WTC11 (cell line): ENCODE measurements at regions not wholly inside any gene's neighbourhood (a gene's known extent, or its start where the extent isn't known, plus 50 kb on each side); places are given as distances from the start of the nearest gene placed in this dataset.
A peak's percentile ranks its signal among the peaks of the same experiment; 100 is the strongest.

Experiments
- ATAC-seq: fragments of 200-7000 bp; cut with Tn5 transposase; 2 replicates; pipeline ENCODE4 v1.10.0; 2021; ENCODE audit warnings: mild to moderate bottlenecking, moderate library complexity
- CTCF ChIA-PET: fragments of 300-600 bp; sonication (Branson Sonifier 250); formaldehyde crosslinking; loops from one replicate; lab custom pipeline; 2021; ENCODE audit warnings: antibody characterized with exemption; lab: Charles Lee
- POLR2A ChIA-PET: fragments of 350-600 bp; sonication (Branson Sonifier 250); formaldehyde crosslinking; loops from one replicate; lab custom pipeline; 2021; ENCODE audit warnings: antibody characterized with exemption; lab: Charles Lee
- DNase-seq: peaks from one replicate; pipeline ENCODE4 v3.0.0; 2021; ENCODE audit warnings: low spot score
- H3K27ac Mint-ChIP-seq: 2 replicates; pipeline ENCODE4 v1.8.0; 2021; ENCODE audit warnings: mixed read lengths
- H3K27me3 Mint-ChIP-seq: 2 replicates; pipeline ENCODE4 v1.8.0; 2021; ENCODE audit warnings: low read depth, mild to moderate bottlenecking, moderate library complexity, mixed read lengths
- H3K36me3 Mint-ChIP-seq: 2 replicates; pipeline ENCODE4 v1.8.0; 2021; ENCODE audit warnings: mixed read lengths
- H3K4me1 Mint-ChIP-seq: 2 replicates; pipeline ENCODE4 v1.8.0; 2022; ENCODE audit warnings: mixed read lengths
- H3K4me3 Mint-ChIP-seq: 2 replicates; pipeline ENCODE4 v1.8.0; 2021; ENCODE audit warnings: mild to moderate bottlenecking, moderate library complexity, mixed read lengths
- H3K9me3 Mint-ChIP-seq: 2 replicates; pipeline ENCODE4 v1.8.0; 2021; ENCODE audit warnings: mixed read lengths
- CREM ChIP-seq: sonication (generic); formaldehyde crosslinking; IDR thresholded peaks from 2 replicates; pipeline ENCODE4 v1.8.1; 2022; ENCODE audit warnings: mild to moderate bottlenecking, missing genetic modification reagents, moderate library complexity
- ERG ChIP-seq: fragments of 250-450 bp; sonication (Bioruptor Pico); IDR thresholded peaks from 2 replicates; pipeline ENCODE4 v1.8.0; 2021; ENCODE audit warnings: mild to moderate bottlenecking
- FOXP4 ChIP-seq: sonication (generic); formaldehyde crosslinking; IDR thresholded peaks from 2 replicates; pipeline ENCODE4 v1.8.0; 2022; ENCODE audit warnings: mild to moderate bottlenecking, missing genetic modification reagents
- GRHL2 ChIP-seq: fragments of 250-450 bp; sonication (Bioruptor Pico); IDR thresholded peaks from 2 replicates; pipeline ENCODE4 v1.8.0; 2022; ENCODE audit warnings: mild to moderate bottlenecking, moderate library complexity; ENCODE audit not compliant: insufficient replicate concordance, severe bottlenecking
- HMGA2 ChIP-seq: fragments of 250-450 bp; sonication (Bioruptor Pico); IDR thresholded peaks from 2 replicates; pipeline ENCODE4 v1.4.0; 2021; ENCODE audit warnings: mild to moderate bottlenecking, moderate library complexity
- MYBL2 ChIP-seq: sonication (generic); formaldehyde crosslinking; IDR thresholded peaks from 2 replicates; pipeline ENCODE4 v1.8.1; 2023; ENCODE audit warnings: mild to moderate bottlenecking, moderate library complexity, missing genetic modification reagents
- NFYB ChIP-seq: sonication (generic); formaldehyde crosslinking; conservative IDR thresholded peaks from 2 replicates; pipeline ENCODE4 v1.8.0; 2022; ENCODE audit warnings: low read depth, missing genetic modification reagents
- TEAD1 ChIP-seq: sonication (generic); formaldehyde crosslinking; IDR thresholded peaks from 2 replicates; pipeline ENCODE4 v1.8.0; 2022; ENCODE audit warnings: mild to moderate bottlenecking, missing genetic modification reagents
- ZNF121 ChIP-seq: sonication (generic); formaldehyde crosslinking; IDR thresholded peaks from 2 replicates; pipeline ENCODE4 v1.8.0; 2023; ENCODE audit warnings: missing genetic modification reagents
- ZNF138 ChIP-seq: sonication (generic); formaldehyde crosslinking; conservative IDR thresholded peaks from 2 replicates; pipeline ENCODE4 v1.8.1; 2022; ENCODE audit warnings: mild to moderate bottlenecking, moderate library complexity, missing genetic modification reagents
- ZNF219 ChIP-seq: sonication (generic); formaldehyde crosslinking; IDR thresholded peaks from 2 replicates; pipeline ENCODE4 v1.8.0; 2023; ENCODE audit warnings: missing genetic modification reagents, mild to moderate bottlenecking, borderline replicate concordance
- ZNF232 ChIP-seq: sonication (generic); formaldehyde crosslinking; IDR thresholded peaks from 2 replicates; pipeline ENCODE4 v1.8.0; 2022; ENCODE audit warnings: mild to moderate bottlenecking, missing genetic modification reagents
- ZNF263 ChIP-seq: sonication (generic); formaldehyde crosslinking; IDR thresholded peaks from 2 replicates; pipeline ENCODE4 v1.8.1; 2022; ENCODE audit warnings: low read depth, mild to moderate bottlenecking, moderate library complexity, missing genetic modification reagents
- ZNF317 ChIP-seq: sonication (generic); formaldehyde crosslinking; IDR thresholded peaks from 2 replicates; pipeline ENCODE4 v1.8.1; 2023; ENCODE audit warnings: low read depth, mild to moderate bottlenecking, moderate library complexity, missing genetic modification reagents, borderline replicate concordance
- ZNF423 ChIP-seq: fragments of 250-450 bp; sonication (Bioruptor Pico); IDR thresholded peaks from 2 replicates; pipeline ENCODE4 v2.1.2; 2022; ENCODE audit warnings: mild to moderate bottlenecking, moderate library complexity
- TF ChIP-seq, protein P1 (sequence below): sonication (generic); formaldehyde crosslinking; IDR thresholded peaks from 2 replicates; pipeline ENCODE4 v1.8.0; 2022; ENCODE audit warnings: missing genetic modification reagents
- TF ChIP-seq, protein P2 (sequence below): sonication (generic); formaldehyde crosslinking; IDR thresholded peaks from 2 replicates; pipeline ENCODE4 v1.8.0; 2022; ENCODE audit warnings: mild to moderate bottlenecking, missing genetic modification reagents
- TF ChIP-seq, protein P3 (sequence below): fragments of 250-450 bp; sonication (Bioruptor Pico); IDR thresholded peaks from 2 replicates; pipeline ENCODE4 v1.9.0; 2021; ENCODE audit warnings: mild to moderate bottlenecking

DNA sequence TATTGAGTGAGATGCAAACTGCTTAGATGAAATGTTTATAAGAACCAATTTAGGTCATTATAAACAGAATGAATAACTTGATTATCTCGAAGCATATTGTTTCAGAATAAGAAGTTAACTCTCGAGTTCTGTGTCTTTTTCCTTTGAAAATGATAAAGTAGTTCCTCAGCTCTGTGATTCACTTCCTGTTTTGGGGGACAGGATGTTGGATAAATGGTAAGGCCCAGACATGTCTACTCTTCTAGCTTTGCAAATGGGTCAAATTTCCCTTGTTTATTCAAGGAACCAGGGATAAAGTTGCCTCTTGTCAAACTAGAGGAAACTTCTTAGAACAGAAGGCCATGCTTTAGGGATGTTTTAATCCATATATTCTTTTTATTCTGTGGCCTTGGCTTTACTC is 246.9 kb downstream of the SOX4 start (continued):
- TF ChIP-seq, protein P1, sequence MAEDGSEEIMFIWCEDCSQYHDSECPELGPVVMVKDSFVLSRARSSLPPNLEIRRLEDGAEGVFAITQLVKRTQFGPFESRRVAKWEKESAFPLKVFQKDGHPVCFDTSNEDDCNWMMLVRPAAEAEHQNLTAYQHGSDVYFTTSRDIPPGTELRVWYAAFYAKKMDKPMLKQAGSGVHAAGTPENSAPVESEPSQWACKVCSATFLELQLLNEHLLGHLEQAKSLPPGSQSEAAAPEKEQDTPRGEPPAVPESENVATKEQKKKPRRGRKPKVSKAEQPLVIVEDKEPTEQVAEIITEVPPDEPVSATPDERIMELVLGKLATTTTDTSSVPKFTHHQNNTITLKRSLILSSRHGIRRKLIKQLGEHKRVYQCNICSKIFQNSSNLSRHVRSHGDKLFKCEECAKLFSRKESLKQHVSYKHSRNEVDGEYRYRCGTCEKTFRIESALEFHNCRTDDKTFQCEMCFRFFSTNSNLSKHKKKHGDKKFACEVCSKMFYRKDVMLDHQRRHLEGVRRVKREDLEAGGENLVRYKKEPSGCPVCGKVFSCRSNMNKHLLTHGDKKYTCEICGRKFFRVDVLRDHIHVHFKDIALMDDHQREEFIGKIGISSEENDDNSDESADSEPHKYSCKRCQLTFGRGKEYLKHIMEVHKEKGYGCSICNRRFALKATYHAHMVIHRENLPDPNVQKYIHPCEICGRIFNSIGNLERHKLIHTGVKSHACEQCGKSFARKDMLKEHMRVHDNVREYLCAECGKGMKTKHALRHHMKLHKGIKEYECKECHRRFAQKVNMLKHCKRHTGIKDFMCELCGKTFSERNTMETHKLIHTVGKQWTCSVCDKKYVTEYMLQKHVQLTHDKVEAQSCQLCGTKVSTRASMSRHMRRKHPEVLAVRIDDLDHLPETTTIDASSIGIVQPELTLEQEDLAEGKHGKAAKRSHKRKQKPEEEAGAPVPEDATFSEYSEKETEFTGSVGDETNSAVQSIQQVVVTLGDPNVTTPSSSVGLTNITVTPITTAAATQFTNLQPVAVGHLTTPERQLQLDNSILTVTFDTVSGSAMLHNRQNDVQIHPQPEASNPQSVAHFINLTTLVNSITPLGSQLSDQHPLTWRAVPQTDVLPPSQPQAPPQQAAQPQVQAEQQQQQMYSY, result no peak
- TF ChIP-seq TEAD1 (no peak), ZNF263 (no peak), NFYB (CRISPR knock-in tag) (no peak), ZNF138 (CRISPR knock-in tag) (no peak), ZNF317 (CRISPR knock-in tag) (no peak), ZNF232 (CRISPR knock-in tag) (no peak), FOXP4 (CRISPR knock-in tag) (no peak), ZNF121 (CRISPR knock-in tag) (no peak), HMGA2 (CRISPR knock-in tag) (no peak)
- TF ChIP-seq, protein P2, sequence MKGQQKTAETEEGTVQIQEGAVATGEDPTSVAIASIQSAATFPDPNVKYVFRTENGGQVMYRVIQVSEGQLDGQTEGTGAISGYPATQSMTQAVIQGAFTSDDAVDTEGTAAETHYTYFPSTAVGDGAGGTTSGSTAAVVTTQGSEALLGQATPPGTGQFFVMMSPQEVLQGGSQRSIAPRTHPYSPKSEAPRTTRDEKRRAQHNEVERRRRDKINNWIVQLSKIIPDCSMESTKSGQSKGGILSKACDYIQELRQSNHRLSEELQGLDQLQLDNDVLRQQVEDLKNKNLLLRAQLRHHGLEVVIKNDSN (CRISPR knock-in tag), result no peak
- TF ChIP-seq, protein P3, sequence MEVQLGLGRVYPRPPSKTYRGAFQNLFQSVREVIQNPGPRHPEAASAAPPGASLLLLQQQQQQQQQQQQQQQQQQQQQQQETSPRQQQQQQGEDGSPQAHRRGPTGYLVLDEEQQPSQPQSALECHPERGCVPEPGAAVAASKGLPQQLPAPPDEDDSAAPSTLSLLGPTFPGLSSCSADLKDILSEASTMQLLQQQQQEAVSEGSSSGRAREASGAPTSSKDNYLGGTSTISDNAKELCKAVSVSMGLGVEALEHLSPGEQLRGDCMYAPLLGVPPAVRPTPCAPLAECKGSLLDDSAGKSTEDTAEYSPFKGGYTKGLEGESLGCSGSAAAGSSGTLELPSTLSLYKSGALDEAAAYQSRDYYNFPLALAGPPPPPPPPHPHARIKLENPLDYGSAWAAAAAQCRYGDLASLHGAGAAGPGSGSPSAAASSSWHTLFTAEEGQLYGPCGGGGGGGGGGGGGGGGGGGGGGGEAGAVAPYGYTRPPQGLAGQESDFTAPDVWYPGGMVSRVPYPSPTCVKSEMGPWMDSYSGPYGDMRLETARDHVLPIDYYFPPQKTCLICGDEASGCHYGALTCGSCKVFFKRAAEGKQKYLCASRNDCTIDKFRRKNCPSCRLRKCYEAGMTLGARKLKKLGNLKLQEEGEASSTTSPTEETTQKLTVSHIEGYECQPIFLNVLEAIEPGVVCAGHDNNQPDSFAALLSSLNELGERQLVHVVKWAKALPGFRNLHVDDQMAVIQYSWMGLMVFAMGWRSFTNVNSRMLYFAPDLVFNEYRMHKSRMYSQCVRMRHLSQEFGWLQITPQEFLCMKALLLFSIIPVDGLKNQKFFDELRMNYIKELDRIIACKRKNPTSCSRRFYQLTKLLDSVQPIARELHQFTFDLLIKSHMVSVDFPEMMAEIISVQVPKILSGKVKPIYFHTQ (CRISPR knock-in tag), result no peak

DNA sequence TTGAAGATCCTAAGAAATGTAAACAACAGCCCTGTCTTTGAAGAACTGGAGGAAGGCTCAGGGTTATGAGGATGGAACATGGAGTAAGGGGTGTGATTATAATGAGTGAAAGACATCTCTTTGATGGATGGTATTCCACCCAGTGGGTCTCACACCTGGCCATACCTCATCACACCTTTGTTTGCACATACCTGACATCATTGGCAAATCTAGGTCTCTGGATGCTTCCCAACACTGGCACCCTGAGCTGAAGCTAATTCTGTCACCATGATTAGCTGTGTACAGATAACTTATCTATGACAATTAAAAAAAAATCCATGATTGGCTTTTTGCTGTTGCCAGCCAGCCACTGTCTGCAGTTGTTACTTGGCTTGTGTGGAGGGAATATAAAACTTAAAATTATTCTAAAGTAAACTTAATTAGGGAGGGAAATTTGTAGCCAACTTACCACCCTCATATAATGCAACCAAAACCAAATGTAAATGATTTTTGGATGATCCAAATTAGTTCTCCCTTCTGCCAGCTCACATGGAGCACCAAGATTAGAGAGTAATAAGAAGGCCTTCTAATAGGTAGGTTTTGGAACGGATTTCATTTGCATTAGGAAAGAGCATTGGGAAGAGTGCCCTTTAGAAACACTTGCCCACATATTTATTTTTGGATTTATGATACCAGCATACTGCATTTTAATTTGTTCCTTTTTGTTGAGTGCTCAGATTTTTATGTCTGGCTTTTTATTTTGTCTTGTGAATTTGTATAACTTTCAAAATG is 249.5 kb downstream of the SOX4 start:
- POLR2A ChIA-PET, result no interaction called here
- H3K27me3 Mint-ChIP-seq, result no peaks in the 10 kb centered on the region
- peak overlapping the region; percentile 80; the same call in 1 of the 2 replicates for H3K27ac Mint-ChIP-seq
- no peak for ATAC-seq
- peaks cover 11% of the 10 kb centered on the region for H3K36me3 Mint-ChIP-seq
- peaks cover 79% of the 10 kb centered on the region for H3K4me1 Mint-ChIP-seq
- no peak overlapping the region for H3K4me3 Mint-ChIP-seq
- CTCF ChIA-PET, result no interaction called here
- 0 out of 2 replicates have a peak, but pooled peaks cover 4% of the 10 kb centered on the region for H3K9me3 Mint-ChIP-seq
- no peak for DNase-seq
- TF ChIP-seq GRHL2 (CRISPR knock-in tag) (no peak), MYBL2 (CRISPR knock-in tag) (no peak), ZNF219 (CRISPR knock-in tag) (no peak), CREM (no peak), ZNF423 (CRISPR knock-in tag) (no peak), ERG (CRISPR knock-in tag) (no peak)
